GM18507 (cell line): ENCODE measurements at regions not wholly inside any gene's neighbourhood (a gene's known extent, or its start where the extent isn't known, plus 50 kb on each side); places are given as distances from the start of the nearest gene placed in this dataset.

Experiments
- DNase-seq: peaks from one replicate; pipeline ENCODE4 v3.0.0; 2011; ENCODE audit warnings: low read depth; ENCODE audit not compliant: insufficient read length; ENCODE audit errors: extremely low spot score
- FAIRE-seq: peaks from 2 replicates; lab custom pipeline; 2011; peaks lifted over from hg19 to GRCh38; lab: Jason Lieb, UNC

DNA sequence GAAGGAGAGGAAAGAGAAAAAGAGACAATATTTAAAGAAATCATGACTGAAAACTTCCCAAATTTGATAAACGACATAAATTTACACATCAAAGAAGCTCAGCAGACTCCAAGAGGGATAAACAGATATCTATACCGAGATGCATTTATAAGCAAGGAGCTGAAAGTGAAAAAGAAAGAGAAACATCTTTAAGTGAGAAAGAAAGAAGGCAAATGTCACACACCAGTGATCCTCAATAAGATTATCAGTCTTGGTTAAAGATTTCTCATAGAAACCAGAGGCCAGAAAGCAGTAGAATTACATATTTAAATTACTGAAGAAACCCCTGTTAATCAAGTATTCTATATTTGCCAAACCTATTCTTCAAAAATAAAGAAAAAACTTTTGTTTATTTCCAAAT lies 424.2 kb downstream of the SLC16A7 start:
- no peak for FAIRE-seq
- no peak for DNase-seq

DNA sequence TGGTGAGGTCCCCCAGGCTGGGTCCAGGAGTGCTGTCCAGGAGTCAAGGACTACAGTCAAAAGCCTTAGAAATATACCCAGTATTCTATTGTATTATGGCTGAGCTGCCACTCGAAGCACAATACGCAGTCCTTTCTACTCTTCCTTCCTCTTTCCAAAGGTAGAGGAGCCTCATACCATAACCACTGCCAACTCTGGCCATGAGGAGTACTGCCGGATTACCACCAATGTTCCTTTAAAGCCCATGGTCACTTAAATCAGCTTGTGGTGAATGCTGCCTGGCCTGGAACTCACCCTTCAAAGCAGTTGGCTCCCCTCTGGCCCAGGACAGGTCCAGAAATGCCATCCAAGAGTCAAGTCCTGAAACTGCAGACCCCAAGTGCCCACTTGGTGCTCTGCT lies 425.4 kb downstream of the SLC16A7 start:
- FAIRE-seq (no peak), DNase-seq (no peak)

DNA sequence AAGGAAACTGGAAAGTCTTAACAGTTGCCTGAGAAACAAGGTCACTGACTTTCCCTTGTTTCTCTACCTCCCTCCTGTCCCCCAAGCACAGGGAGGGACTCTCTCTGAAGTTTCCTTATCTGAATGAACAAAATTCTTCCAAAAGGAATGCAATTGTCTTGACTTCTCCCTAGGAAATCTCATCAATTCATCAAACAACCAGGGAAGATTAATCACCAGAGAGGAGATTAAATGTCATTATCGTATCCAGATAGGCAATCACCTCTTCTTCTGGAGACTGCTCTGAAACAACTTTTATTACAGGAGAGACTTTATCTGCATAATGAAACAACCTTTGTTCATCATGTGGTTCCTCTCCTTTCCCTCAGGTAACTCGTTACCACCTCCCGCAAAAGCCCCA lies 431.4 kb downstream of the SLC16A7 start:
- FAIRE-seq (no peak), DNase-seq (no peak)

DNA sequence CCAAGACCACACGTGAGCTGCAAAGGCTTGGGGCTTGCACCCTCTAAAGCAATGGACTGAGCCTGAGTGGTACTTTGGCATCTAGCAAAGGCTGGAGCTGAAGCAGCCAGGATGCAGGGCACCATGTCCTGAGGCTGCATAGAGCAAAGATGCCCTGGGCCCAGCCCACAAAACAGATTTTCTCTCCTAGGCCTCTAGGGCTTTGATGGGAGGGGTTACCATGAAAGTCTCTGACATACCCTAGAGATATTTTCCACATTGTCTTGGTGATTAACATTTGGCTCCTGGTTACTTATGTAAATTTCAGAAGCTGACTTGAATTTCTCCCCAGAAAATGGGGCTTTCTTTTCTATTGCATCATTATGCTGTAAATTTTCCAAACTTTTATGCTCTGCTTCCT lies 438.3 kb downstream of the SLC16A7 start:
- FAIRE-seq (no peak), DNase-seq (no peak)

DNA sequence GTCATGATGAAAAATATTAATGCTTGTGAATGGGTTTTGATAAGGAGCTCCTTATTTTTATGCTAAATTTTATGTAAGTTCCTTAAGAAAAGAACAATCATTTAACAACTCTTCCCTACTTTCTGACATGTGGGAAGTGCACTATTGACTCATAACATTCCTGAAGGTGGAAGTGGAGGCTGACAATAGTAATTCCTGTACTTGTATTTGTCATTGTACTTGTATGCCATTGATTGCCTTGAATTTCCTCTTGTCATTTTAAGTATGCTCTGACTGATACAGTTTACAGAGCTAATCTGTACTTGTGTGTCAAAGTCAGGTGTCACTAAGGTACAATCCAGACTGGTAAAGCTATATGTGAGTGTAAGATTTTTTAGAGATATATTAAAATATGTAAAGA lies 440.0 kb downstream of the SLC16A7 start:
- no peak for DNase-seq
- FAIRE-seq: no peak

DNA sequence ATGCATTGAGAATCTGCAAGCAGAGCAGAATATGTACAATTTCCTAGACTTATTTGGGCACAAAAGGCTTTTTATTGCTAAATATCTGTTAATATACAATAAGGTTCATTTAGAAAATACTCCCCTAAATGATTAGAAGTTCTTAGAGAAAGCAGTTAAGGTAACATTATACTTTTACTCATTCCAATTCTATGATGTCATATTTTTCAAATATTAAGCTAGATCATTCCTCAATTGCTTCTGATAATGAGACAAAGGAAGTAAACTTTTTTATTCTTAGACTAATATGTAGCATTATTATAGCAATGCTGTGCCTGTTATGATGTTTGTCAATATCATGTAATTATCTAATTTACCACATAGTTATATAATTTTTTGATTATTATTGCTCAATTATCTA lies 447.0 kb downstream of the SLC16A7 start:
- no peak for DNase-seq
- FAIRE-seq: no peak

DNA sequence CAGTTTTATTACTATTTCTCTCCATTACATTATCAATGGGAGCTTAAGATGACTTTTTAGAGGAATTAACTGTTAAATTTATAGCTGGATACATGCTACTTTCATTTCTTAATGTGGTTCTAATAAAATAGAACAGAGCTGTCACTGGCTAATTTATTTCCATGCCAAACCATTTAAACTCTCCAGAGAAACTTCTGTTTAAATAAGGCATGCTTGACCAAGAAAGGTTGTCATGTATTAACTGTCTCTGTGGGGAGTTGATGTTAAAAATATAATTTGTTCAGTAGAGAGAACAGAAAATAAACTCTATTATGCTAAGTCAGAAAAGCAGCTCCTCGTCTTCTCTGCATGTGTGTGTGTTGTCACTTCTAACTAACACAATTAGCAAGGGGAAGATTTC lies 447.4 kb downstream of the SLC16A7 start:
- FAIRE-seq (no peak), DNase-seq (no peak)

DNA sequence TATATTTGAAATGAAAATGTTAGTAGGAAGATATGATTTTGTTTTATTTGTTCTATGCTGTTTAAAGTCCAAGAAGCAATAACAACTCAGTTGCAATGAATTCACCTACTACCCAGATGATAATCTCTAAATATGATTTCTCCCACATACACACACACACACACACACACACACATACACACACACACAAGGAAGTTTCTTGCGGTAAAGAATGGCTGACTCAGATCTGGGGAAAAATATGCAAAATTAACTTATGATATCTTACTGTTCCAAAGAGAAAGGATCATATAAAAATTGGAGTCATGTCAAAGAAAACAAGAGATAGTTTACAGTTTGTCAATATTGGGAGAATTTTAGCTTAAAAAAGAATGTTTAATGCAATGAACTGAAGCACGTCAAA lies 456.7 kb downstream of the SLC16A7 start:
- FAIRE-seq: no peak

DNA sequence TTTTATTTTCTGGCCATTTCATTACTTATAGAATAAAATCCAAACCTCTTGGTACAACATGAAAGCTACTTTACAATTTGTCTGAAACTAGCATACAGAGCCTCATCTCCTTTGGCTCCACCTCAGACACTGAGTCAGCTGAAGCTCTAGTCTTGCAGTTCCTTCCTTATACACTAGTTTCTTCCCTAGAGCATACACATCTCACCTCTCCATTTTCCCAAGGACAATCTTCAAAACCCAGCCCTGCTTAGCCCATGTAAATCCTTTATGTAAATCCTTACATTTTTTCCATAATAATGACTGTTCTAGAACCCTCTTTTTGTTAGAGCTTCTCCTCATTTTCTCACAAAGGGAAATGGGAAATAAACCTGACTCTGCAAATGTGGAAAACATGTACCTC lies 463.4 kb downstream of the SLC16A7 start:
- FAIRE-seq: no peak
- DNase-seq: no peak

More for the DNA sequence above, 456.7 kb downstream of the SLC16A7 start:
- DNase-seq: no peak

DNA sequence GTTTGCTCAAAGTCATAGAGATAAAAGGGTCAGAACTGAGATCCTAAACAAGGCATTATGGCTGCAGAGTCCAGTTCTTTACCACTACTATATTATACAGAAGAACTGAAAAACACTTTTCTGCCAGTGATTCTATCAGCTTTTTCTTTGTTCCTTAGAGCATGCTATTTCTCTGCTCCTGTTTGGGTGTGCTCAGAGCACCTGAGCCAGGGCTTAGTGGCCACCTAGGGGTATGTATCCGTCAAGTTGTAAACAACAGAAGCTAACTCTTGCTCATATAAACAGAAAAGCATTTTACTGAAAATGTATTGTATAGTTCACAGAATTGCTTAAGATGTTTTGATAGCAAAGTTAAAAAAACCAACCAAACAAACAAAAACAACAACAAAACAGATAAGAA lies 470.8 kb downstream of the SLC16A7 start:
- FAIRE-seq: no peak
- no peak for DNase-seq

DNA sequence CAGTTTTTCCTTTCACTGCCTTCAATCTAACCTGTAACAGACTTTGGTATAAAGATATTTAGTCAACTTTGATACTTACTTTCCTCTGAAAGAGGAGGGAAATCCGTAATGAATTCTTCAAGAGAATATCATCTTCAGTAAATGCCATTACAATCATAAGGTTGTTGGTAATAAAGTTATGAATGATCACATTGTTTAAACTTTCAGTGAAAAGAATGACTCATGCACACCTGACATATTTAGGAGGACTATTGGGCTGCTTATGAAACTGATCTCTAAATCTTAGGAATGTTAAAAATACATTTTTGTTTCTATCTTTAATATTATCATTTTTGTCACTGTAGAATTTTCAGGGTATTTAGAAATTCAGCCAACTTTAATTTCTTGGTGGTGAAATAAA lies 474.7 kb downstream of the SLC16A7 start:
- FAIRE-seq (no peak), DNase-seq (no peak)

DNA sequence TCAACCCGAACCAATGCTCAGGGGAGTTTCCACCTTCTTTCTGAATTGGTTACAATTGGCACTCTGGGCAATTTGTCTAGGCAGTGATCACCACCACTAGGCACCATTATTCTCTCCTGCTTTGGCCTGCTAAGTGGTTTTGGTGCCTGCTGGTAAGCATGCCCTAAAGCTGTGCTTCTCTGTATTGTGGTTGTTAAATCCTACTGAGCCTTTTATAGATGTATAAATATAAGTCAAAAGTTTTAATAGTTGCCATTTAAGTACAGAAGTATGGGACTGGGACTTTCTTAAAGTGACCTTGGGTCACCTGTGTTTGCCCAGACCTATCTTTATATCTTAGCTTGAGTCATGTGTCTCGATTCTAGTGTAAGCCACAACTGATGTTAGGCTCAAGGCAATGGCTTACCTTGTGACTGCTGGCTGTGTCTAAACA lies 475.9 kb downstream of the SLC16A7 start:
- DNase-seq (no peak), FAIRE-seq (no peak)

DNA sequence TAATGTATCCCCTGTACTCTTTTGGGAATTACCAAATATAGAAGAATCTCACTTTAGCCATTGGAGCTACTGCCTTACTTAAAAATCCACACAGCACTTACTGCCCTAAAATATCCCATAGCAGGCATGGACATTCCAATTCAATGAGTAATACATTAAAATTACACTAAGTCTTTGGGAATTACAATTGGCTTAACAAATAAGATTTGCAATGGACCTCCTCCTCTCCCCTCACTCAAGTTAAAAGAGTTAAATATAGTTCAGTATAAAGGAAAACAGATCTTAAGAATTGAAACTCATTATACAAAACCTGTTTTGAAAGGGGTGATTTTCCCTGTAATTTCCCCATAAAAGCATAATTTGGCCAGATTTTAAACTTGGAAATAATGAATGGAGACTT lies 477.1 kb downstream of the SLC16A7 start:
- no peak for DNase-seq
- no peak for FAIRE-seq

DNA sequence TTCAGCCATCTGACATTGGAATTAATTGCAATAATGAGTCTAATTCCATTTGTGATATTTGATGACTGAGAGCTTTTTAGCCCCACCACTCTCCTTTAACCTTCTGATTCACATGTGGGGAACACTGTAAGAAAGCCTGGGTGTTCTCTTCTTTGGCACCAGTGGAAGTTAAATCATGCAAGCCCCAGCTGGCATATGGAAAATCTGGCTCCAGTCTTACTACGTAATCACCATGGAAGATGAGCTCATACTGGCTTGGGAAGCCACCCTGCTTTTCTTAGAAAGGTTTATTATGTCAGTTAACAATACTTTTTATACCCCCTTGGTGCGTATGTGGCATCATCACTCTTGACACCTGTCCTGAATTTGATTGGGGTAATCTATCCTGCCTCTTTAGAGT lies 479.3 kb downstream of the SLC16A7 start:
- no peak for DNase-seq
- FAIRE-seq: no peak

DNA sequence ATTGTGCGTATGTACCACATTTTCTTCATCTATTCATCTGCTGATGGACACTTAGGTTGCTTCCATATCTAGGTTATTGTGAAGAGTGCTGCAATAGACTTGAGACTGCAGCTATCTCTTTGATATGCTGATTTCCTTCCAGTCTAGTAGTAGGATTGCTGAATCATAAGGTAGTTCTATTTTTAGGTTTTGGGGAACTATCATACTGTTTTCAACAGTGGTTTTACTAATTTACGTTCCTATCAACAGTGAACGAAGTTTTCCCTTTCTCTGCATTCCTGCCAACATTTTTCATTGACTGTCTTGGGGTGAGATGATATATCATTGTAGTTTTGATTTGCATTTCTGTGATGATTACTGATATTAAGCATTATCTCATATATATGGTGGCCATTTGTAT lies 482.2 kb downstream of the SLC16A7 start:
- FAIRE-seq (no peak), DNase-seq (no peak)

DNA sequence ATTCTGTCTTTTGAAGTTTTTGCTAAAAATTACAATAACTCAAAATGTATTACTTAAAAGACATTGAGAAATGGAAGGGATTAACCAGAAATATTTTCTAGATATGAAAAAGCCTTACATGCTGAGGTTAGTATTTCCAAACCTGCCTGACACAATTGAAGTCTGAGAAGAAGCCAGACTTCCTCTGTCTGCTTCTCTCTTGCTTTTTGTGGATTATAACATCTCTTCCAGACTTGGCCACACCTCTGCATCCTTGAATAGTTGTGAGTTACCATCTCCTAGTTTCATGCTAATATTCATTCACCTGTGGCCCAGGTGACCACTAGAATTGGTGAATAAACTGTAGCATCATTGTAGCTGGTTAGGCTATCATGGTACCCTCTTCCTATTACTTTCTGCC lies 497.6 kb downstream of the SLC16A7 start:
- FAIRE-seq (no peak), DNase-seq (no peak)

DNA sequence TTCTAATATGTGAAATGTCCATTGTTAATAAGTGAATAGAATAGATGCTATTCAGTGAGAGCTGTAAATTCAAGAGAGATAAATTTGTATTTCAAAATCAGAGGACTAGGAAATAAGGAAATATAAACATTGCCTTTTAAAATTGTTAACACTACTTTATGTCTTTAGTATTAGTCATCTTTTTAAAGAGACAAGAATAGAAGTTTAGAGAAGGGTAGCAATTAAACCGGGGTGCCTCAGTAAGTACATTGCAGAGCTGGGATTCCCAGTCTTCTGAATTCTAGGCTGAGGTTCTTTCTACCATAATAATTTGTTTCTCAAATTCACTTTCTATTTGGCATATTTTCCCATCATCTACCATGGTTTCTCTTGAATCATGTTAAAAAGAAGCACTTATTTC lies 498.6 kb downstream of the SLC16A7 start:
- FAIRE-seq (no peak), DNase-seq (no peak)

DNA sequence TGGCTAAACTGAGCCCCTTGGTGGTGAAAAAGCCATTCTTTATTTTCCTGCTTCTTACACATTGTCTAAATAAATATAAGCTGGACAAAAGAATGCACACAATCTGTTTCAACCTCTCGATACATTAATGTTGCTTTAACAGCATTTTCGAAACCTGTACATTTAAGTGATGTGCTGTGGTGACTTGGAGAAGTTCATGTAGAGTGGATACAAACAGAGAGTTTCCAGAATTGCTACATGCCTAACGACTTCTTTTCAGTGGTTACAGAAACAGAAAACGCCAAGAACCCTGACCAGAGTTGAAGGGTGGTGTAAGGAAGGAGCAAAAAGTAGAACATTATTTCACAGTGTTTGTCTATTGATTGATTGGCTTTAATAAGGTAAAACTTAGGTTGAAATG lies 500.9 kb downstream of the SLC16A7 start:
- DNase-seq: no peak
- no peak for FAIRE-seq

DNA sequence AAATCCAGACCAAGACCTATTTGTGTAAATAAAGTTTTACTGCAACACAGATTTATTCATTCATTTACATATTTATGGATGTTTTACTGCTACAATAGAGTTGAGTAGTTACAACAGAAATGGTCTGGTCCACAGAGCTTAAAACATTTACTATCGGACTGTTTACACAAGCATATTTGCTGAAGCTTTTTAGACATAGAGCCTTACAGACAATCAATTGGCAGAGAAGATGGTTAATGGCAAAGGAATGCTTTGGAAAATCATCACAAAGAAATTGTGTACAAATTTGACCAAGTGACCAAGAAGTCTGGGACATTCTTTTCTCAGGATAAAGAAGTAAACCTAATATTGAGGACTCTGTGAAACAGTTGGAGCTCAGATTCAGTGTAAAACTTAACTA lies 504.3 kb downstream of the SLC16A7 start:
- FAIRE-seq: no peak
- no peak for DNase-seq

DNA sequence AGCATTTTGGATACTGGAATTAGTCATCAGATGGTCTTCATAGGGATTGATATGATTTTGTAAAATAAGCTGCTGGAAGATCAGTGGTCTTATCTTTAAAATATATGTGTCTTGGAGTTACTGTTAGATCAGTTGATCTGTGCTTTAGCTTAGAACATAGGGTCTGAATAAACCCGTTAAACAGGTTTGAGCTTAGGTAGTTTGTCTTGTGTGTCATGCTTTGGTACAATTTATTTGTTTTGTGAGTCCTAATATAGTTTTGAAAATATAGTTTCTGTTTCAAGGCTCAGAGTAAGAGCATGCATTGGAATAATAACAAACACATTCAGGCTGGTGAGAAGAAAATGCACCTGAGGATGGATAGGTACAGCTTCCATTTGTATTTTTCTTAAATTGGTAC lies 505.0 kb downstream of the SLC16A7 start:
- DNase-seq: no peak

DNA sequence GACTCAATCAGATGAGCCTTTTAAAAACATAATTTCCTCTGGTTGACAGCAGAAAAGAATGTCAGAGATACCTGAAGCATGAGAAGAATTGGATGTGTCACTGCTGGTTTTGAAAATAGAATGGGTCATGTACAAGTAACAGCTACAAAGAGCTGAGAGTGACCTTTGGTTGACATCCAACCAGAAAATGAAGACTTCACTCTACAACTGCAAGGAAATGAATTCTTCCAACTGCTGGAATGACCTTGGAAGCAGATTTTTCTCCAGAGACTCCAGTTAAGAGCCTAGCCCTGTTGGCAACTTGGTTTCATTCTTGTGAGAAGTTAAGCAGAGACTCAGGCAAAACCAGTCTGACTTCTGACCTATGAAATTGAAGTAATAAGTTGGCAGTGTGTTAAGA lies 505.9 kb downstream of the SLC16A7 start:
- DNase-seq: no peak

More for the DNA sequence above, 505.0 kb downstream of the SLC16A7 start:
- no peak for FAIRE-seq

DNA sequence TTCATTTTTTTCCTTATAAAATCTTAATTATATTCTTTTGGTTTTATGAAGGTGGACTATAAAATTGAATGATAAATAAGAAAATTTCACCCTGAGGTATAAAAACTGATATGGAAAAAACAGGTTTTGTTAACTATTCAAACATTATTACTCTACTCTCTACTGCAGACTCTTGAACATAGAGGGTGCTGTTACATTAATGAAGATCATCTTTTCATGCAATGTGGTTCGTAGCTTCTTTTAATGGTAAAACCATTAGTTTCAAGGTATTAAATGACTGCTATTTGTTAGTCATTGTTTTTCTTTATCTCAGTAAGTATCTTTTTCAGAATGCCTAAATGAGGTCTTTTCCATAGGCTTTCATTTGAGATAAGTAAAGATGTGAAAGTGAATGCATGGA lies 510.4 kb downstream of the SLC16A7 start:
- no peak for FAIRE-seq
- DNase-seq: no peak

More for the DNA sequence above, 505.9 kb downstream of the SLC16A7 start:
- FAIRE-seq: no peak

DNA sequence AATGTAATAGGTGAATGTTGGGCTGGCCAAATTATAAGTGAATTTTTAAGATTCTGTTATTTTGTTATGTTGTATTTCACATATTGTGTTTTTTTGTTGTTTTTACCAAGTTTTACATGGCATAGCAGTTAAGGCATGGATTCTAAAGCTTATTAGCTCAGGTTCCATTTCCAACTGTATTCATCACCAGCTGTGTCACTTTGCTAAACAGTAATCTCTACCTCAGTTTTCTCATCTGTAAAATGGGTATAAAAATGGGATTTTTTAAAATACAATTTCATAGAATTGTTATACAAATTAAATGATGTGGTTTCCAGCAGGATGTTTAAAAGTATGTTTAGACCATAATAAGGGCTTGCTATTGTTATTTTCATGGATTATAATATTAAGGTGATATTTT lies 512.2 kb downstream of the SLC16A7 start:
- no peak for FAIRE-seq

More for the DNA sequence above, 512.2 kb downstream of the SLC16A7 start:
- no peak for DNase-seq
